NCI-H1417 treated with DMSO at 0.1 percent for 48 hours (cell line): ENCODE measurements at regions not wholly inside any gene's neighbourhood (a gene's known extent, or its start where the extent isn't known, plus 50 kb on each side); places are given as distances from the start of the nearest gene placed in this dataset.
"Not testable (repeated sequence)": the region's sequence is repeated elsewhere in the genome, so short reads cannot be mapped to it uniquely, and the experiment has no call there.

Experiments
- DNase-seq: peaks from one replicate; lab custom pipeline; 2025; lab: John Stamatoyannopoulos, UW

DNA sequence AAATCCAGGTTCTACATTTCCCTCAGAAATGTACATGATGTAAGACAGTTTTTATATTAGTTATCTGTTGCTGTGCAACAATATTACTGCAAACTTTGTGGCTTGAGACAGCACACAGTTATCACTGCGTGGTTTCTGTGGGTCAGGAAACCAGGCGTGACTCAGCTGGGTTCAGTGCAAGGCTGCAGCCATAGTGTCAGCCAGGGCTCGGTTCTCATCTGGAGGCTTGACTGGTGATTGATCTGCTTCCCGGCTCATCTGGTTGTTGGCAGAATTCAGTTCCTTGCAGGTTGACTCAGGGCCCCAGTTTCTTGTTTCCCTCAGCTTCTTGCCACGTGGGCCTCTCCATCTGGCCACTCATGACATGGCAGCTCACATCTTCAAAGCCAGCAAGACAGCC lies 146.8 kb upstream of the ROPN1B start:
- not testable (repeated sequence) for DNase-seq

GRCh38 chr3:125831005-125831750 lies 137.8 kb upstream of the ROPN1B start:
- not testable (repeated sequence) for DNase-seq

GRCh38 chr3:125835562-125835961 lies 133.4 kb upstream of the ROPN1B start:
- DNase-seq: not testable (repeated sequence)

- DNase-seq: not testable (repeated sequence)
Observed at GRCh38 chr3:125836011-125836551, 132.9 kb upstream of the ROPN1B start.

DNA sequence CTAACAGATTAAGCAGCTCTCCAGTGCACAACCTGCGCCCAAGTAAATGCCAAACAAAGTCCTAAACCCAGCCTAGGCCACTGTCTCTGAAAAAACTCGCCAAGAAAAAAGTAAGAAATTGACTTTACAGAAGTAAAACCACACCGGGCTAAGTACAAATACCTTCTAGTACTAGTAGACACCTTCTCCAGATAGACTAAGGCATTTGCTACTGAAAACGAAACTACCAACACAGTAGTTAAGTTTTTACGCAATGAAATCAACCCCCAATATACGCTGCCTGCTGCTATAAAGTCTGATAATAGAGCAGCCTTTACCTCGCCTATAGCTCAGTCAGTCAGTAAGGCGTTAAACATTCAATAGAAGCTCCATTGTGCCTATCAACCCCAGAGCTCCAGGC lies 132.2 kb upstream of the ROPN1B start:
- DNase-seq: not testable (repeated sequence)

DNA sequence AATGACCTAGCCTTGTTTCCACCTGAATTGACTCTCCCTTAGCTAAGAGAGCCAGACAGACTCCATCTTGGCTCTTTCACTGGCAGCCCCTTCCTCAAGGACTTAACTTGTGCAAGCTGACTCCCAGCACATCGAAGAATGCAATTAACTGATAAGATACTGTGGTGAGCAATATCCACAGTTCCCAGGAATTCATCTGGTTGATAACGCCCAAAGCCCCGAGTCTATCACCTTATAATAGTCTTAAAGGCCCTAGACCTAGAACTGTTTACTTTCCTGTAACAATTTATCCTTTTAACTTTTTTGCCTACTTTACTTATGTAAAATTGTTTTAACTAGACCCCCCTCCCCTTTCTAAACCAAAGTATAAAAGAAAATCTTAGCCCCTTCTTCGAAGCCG lies 130.1 kb upstream of the ROPN1B start:
- not testable (repeated sequence) for DNase-seq

DNA sequence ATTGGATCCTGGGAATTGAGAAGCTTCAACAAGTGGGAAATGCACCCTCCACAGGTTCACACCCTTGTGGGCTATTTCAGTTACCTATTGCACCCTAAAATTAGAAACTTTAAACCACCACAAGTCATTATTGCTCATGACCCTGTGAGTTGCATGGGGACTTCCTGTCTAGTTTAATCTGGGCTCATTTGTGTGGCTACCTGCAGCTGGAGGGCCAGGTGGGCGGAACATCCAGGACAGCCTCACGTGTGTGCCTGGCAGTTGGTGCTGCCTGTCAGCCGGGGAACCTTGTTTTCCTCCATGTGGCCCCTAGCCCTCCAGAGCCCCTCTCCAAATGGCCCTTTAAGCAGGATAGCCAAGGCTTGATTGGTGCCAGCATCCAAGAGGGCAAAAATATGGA lies 128.5 kb upstream of the ROPN1B start:
- not testable (repeated sequence) for DNase-seq

DNA sequence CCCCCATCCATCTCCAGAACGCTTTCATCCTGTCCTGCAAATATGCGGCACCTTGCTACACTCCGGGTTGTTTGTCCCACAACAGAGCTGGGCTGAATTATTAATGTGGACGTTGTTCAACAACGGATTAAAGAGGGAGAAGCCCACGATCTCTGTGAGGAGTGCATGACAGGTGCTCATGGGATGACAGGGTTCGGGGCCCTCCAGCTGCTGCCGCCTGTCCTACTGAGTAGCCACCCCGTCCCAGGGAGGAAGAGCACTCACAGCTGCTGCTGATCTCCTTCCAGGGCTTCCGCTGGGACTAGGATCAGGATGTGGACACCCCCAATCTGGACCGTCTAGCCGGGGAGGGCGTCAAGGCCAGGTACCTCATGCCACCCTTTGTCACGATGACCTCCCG lies 121.0 kb upstream of the ROPN1B start:
- DNase-seq: not testable (repeated sequence)

DNA sequence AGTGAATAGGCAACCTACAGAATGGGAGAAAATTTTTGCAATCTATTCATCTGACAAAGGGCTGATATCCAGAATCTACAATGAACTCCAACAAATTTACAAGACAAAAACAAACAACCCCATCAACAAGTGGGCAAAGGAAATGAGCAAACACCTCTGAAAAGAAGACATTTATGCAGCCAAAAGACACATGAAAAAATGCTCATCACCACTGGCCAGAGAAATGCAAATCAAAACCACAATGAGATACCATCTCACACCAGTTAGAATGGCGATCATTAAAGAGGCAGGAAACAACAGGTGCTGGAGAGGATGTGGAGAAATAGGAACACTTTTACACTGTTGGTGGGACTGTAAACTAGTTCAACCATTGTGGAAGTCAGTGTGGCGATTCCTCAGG lies 114.0 kb upstream of the ROPN1B start:
- not testable (repeated sequence) for DNase-seq

GRCh38 chr3:125860547-125860946 lies 108.4 kb upstream of the ROPN1B start:
- DNase-seq: not testable (repeated sequence)

DNA sequence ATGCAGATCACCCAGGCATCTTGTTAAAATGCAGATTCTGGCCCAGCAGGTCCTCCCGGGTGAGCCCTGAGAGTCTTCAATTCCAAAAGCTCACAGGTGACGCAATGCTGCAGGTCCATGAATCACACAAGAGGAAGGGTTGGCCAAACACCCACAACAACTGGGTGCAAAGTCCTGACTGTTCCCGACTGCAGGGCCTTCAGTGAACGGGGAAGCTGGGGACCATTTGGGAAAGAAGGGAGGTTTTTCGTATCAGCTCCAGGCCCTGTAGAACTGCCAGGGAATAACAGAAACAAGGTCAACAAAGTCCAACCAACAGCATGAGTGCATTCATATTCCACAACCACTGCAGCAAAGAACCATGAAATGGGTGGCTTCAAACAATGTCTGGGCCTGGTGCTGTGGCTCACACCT lies 106.1 kb upstream of the ROPN1B start:
- DNase-seq: not testable (repeated sequence)

- not testable (repeated sequence) for DNase-seq
Observed at GRCh38 chr3:125864532-125864931, 104.4 kb upstream of the ROPN1B start.

DNA sequence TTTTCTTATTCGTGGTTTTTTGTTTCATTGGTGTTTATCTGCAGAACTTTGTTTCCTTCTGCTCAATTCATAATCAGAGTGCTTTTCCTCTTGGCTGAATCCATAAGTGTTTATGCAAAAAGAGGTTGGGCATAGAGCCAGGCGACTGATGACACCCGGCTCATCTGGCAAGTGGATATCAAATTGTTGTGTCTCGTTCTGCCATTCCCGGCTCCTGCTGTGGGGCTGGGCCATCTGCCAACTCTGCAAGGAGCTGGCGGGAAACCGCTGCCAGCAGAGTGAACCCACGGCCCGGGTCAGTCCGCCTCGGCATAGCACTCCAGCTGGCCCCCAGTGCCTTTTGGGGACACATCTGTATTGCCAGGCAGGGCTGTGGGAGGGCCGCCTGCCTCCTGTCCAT lies 83.0 kb upstream of the ROPN1B start:
- DNase-seq: peak; percentile 69

GRCh38 chr3:125899181-125899580 lies 69.8 kb upstream of the ROPN1B start:
- not testable (repeated sequence) for DNase-seq

DNA sequence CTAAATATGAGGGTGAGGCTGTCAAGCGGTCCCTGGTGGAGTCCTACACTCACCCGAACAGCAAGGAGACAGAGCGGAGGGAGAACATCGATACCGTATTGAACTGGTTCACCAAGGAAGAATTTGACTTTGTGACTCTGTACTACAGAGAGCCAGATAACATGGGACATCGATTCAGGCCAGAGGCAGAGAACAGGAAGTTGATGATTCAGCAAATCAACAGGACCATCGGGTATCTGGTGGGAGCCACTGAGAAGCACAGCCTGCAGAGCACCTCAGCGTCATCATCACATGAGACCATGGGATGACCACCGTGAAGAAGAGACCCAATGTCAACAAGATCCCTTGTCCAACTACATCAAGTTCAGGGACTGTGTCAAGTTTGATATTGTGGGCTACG lies 67.5 kb upstream of the ROPN1B start:
- not testable (repeated sequence) for DNase-seq

- DNase-seq: not testable (repeated sequence)
Observed at GRCh38 chr3:125903780-125904455, 65.1 kb upstream of the ROPN1B start.

- peak; percentile 21 for DNase-seq
Observed at GRCh38 chr3:125907279-125907678, 61.7 kb upstream of the ROPN1B start.

DNA sequence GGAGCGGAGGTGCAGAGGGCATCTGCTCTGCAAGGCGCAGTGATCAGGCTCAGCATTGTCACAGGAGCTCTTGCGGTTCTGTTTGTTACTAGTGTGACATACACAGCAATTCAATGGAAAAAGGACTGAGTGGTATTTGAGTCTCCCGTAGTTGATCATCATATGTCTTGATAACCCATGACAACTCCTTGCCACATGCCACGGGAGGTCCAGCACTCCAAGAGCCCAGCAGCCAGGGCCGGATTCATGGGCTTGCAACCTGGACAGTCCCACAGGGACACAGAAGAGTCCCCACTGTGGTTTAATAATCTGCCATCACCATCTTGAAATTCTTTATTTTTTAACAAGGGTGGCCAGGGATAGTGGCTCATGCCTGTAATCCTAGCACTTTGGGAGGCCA lies 58.1 kb upstream of the ROPN1B start:
- not testable (repeated sequence) for DNase-seq

DNA sequence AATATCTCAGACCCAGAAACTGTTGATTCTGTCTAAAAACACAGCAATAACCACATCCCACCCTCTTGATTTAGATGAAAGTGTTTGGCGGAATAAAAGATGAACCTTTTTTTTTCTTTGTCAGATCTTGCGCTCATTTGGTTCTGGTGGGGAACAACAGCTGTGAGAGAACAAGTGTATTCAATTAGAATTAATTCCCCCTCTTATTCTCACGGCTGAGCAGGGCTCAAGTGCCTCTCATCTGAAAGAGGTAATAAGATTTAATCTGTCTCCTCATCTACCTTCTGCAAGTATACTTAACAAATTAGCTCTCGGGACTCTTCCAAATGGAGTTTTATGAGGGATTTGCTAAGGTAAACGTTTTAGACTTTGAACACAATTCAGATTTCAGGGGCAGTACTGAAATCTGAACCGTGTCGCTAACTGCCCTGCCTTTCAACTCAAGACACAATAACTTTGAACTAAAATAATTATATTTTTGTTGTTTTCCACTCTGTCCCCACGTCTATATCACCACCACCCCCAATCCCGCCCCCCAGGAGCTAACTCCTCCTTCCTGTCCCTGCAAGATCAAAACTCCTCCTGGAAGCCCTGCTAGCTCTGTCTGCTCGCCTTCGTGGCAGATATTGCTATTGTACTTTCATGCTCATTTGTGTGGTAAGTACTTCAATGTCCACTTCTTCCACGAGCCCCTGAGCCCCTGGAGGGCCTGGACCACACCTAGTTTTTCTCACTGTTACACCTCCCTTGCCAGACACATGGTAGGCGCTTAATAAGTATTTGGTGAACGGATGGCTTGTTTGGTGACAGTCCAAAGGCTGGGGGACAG lies 54.2 kb upstream of the ROPN1B start:
- not testable (repeated sequence) for DNase-seq

DNA sequence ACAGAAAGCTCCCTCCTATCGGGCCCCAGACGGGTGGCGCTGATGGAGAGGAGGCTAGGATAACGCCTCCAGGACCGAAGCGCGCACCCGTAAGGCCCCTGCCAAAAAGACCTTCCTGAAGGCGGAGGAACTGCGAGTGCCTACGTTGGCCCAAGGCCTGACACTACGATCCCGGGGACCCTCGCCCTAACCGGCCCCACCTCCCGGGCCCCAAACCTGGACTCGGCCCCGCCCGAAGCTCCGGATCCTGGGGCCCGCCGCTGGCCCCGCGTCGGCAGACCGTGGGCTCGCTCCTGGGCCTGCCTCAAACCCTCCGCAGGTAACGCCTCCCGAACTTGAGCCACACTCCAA lies 53.6 kb upstream of the ROPN1B start:
- not testable (repeated sequence) for DNase-seq

DNA sequence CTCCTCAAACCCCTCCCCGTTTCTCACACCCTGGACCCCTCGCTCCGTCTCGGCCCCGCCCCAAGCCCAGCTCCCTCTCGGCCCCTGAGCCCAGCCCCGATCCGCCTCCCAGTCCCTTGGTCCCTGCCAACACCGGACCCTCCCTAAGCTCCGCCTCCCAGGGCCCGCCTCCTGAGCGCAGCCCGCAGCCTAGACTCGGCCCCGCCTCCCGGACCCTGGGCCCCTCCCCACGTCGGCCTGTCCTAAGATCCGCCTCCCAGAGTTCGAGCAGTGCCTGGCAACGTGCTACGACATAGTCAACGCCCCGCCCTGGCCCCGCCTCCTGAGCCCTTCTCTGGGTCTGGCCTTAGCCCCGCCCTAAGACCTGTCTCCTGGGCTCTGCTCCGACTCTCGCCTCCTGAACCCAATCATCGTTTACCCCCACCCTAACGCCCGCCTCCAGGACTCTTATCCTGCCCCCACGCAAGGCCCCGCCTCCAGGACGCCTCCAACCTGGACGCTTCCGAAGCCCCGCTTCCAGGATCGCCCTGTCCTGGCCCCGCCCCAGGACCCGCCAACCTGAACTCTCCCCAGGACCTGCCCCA lies 53.1 kb upstream of the ROPN1B start:
- DNase-seq: peak; percentile 87
